ENCODE measurements at regions not wholly inside any gene's neighbourhood (a gene's known extent, or its start where the extent isn't known, plus 50 kb on each side); places are given as distances from the start of the nearest gene placed in this dataset.

DNA sequence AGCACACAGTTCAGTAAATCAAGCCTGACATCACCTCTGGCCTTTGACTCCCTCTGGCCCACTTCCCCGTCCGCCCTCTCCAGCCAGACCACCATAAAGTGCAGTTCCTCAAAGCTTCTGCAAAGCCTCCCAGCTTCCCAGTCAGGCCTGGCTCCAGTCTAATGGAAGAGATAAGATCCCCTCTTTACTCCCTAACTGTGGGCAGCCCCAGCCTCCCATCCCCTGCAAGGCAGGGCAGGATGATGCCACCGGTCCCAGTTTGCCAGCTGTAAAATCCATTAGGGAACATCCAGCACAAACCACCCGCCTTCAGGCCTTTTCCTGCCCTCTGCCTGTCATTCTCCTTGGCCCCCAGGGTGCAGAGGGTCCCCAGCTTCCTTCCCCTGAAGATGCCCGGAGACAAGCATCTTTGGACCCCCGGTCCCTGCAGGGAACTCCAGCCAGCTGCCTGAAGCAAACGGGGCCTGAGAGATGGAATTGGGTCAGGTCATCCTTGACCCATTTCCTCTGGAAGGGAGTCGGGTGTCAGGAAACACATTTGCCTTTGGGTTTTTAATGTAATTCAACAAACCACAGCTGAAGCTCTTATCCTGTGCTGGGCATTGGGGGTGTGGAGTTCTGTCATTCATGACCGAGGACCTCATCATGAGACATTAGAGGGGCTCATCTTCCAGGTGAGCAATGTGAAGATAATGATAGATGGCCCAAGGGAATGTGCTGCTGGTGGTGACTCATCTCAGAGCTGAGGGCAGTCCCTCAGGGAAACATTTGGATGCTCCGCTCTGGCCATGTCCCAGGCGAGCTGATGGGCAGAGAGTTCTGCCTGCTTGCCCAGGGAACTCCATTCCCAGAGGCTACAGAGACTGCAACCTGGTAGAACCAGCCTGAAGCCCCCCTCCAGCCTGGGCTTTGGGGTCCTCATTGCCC, 93.8 kb upstream of the CLMN start (continued):
- no peak for TF ChIP-seq MED1 (CRISPR knock-in tag; IDR thresholded peaks at IDR 0.05)

DNA sequence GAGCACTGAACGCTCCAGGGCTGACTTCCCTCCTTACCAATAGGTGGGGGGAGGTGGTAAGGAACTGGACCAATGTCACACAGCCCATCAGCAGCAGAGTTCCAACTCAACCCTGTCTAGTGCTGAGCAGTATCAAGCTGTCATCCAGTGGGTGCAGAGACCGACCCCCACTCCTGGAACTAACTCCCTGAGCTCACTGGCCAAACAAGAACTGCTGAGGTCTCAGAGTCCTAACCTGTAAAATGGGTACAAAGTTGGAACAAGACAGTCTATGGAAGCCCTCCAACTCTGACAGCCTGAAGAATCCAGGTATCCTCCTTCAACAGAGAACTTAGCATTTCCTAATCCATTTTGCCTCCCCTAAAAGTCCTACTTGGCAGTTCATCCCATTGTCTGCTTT, 91.1 kb upstream of the CLMN start:
- CTCF ChIA-PET (ENCODE audit: low intra/inter-chr PET ratio, low total read pairs), result no interaction called here
- in situ Hi-C loops (cut with HindIII; ENCODE audit: extremely low pct_ligation_motif_present, low pct_unique_long_range_greater_than_20kb), result no loop called here

More for the DNA sequence above, 91.1 kb upstream of the CLMN start:
- WGBS (ENCODE audit: low lambda C conversion rate), result 100% methylated on average over 1 of the region's 2 CpGs
- ATAC-seq (no peak), DNase-seq (ENCODE audit: low spot score) (no peak), FAIRE-seq (no peak)
- H2AFZ ChIP-seq (ENCODE audit: low read length), result no peak overlapping the region
- no peaks in the 10 kb centered on the region for H3K4me1 ChIP-seq (ENCODE audit: insufficient read depth, low read length)
- H3K9ac ChIP-seq (ENCODE audit: insufficient read depth, low read depth, low read length), result no peak overlapping the region
- H3K4me3 ChIP-seq (replicated peaks in 1 of 3; ENCODE audit: insufficient read depth in 1 of 3, low read depth in 2 of 3, low read length in 3 of 3), result no peak overlapping the region
- no peaks in the 10 kb centered on the region; a peak in 1 of 5 replicates for H3K36me3 ChIP-seq (replicated peaks in 1 of 2; ENCODE audit: control insufficient read depth in 1 of 2, insufficient read depth in 2 of 2, low read length in 2 of 2)
- intact Hi-C loops (cut with micrococcal nuclease; ENCODE audit: unreplicated experiment), result no loop called here
- H3K27ac ChIP-seq (ENCODE audit: extremely low read length, insufficient read depth, low read length), result no peak overlapping the region
- no TSS peak for BruUV-seq (replicated peaks)
- H3K79me2 ChIP-seq (ENCODE audit: insufficient read depth, low read length), result no peaks in the 10 kb centered on the region
- no peaks in the 10 kb centered on the region for H3K9me3 ChIP-seq (ENCODE audit: low read length)
- H4K20me1 ChIP-seq (ENCODE audit: insufficient read depth, low read length), result no peaks in the 10 kb centered on the region
- H3K27me3 ChIP-seq (ENCODE audit: control insufficient read depth in 1 of 2, insufficient read depth in 2 of 2, low read length in 2 of 2), result no peaks in the 10 kb centered on the region
- POLR2A ChIA-PET, result no interaction called here
- no peak overlapping the region for H3K4me2 ChIP-seq (ENCODE audit: low read depth, low read length)
- TF ChIP-seq, protein P1, sequence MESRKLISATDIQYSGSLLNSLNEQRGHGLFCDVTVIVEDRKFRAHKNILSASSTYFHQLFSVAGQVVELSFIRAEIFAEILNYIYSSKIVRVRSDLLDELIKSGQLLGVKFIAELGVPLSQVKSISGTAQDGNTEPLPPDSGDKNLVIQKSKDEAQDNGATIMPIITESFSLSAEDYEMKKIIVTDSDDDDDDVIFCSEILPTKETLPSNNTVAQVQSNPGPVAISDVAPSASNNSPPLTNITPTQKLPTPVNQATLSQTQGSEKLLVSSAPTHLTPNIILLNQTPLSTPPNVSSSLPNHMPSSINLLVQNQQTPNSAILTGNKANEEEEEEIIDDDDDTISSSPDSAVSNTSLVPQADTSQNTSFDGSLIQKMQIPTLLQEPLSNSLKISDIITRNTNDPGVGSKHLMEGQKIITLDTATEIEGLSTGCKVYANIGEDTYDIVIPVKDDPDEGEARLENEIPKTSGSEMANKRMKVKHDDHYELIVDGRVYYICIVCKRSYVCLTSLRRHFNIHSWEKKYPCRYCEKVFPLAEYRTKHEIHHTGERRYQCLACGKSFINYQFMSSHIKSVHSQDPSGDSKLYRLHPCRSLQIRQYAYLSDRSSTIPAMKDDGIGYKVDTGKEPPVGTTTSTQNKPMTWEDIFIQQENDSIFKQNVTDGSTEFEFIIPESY (CRISPR knock-in tag; IDR thresholded peaks at IDR 0.05), result no peak
- TF ChIP-seq ESRRA (CRISPR knock-in tag; IDR thresholded peaks at IDR 0.05; ENCODE audit: low read depth) (no peak), ZNF629 (CRISPR knock-in tag; conservative IDR thresholded peaks at IDR 0.05) (peak; percentile 70), KLF11 (CRISPR knock-in tag; IDR thresholded peaks at IDR 0.05) (no peak), ZNF605 (CRISPR knock-in tag; IDR thresholded peaks at IDR 0.05) (no peak), ZNF382 (CRISPR knock-in tag; IDR thresholded peaks at IDR 0.05; ENCODE audit: borderline replicate concordance) (no peak)
- TF ChIP-seq, protein P2, sequence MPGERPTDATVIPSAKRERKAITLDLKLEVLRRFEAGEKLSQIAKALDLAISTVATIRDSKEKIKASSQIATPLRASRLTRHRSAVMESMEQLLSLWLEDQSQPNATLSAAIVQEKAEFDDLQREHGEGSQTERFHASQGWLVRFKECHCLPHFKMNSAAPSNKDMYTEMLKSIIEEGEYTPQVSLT (CRISPR knock-in tag; IDR thresholded peaks at IDR 0.05; ENCODE audit: borderline replicate concordance, low read depth), result no peak
- TF ChIP-seq, protein P3, sequence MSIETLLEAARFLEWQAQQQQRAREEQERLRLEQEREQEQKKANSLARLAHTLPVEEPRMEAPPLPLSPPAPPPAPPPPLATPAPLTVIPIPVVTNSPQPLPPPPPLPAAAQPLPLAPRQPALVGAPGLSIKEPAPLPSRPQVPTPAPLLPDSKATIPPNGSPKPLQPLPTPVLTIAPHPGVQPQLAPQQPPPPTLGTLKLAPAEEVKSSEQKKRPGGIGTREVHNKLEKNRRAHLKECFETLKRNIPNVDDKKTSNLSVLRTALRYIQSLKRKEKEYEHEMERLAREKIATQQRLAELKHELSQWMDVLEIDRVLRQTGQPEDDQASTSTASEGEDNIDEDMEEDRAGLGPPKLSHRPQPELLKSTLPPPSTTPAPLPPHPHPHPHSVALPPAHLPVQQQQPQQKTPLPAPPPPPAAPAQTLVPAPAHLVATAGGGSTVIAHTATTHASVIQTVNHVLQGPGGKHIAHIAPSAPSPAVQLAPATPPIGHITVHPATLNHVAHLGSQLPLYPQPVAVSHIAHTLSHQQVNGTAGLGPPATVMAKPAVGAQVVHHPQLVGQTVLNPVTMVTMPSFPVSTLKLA (IDR thresholded peaks at IDR 0.05), result no peak
- TF ChIP-seq, protein P4, sequence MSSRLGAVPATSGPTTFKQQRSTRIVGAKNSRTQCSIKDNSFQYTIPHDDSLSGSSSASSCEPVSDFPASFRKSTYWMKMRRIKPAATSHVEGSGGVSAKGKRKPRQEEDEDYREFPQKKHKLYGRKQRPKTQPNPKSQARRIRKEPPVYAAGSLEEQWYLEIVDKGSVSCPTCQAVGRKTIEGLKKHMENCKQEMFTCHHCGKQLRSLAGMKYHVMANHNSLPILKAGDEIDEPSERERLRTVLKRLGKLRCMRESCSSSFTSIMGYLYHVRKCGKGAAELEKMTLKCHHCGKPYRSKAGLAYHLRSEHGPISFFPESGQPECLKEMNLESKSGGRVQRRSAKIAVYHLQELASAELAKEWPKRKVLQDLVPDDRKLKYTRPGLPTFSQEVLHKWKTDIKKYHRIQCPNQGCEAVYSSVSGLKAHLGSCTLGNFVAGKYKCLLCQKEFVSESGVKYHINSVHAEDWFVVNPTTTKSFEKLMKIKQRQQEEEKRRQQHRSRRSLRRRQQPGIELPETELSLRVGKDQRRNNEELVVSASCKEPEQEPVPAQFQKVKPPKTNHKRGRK (CRISPR knock-in tag; IDR thresholded peaks at IDR 0.05), result no peak

Measured in HepG2 (cell line).